GM23338 (cell line): ENCODE measurements at regions not wholly inside any gene's neighbourhood (a gene's known extent, or its start where the extent isn't known, plus 50 kb on each side); places are given as distances from the start of the nearest gene placed in this dataset.

Experiments used
- ATAC-seq: fragments of 200-7000 bp; cut with Tn5 transposase; 3 replicates; pipeline ENCODE4 v1.9.1; 2020
- DNase-seq: peaks from one replicate; pipeline ENCODE4 v3.0.0-alpha.2; 2015; ENCODE audit warnings: low spot score
- H2AFZ ChIP-seq: fragments of 200-600 bp; sonication (generic); 2 replicates; pipeline ENCODE4 v1.8.0; 2016; ENCODE audit warnings: antibody characterized with exemption, mild to moderate bottlenecking, moderate library complexity
- H3F3A ChIP-seq: fragments of 200-600 bp; sonication (generic); replicated peaks from 2 replicates; pipeline ENCODE4 v1.8.0; 2017; ENCODE audit warnings: antibody characterized with exemption, mixed run types, low read depth
- H3K27ac ChIP-seq: fragments of 200-600 bp; sonication (generic); 2 replicates; pipeline ENCODE4 v1.6.1; 2016; ENCODE audit warnings: low read depth
- H3K27me3 ChIP-seq: fragments of 200-600 bp; sonication (generic); 2 replicates; pipeline ENCODE4 v1.8.0; 2016; ENCODE audit warnings: mild to moderate bottlenecking, mixed run types, moderate library complexity; ENCODE audit not compliant: insufficient read depth
- H3K36me3 ChIP-seq: fragments of 200-600 bp; sonication (generic); 2 replicates; pipeline ENCODE4 v1.8.0; 2016; ENCODE audit warnings: mild to moderate bottlenecking; ENCODE audit not compliant: insufficient read depth
- H3K4me1 ChIP-seq: fragments of 200-600 bp; sonication (generic); 2 replicates; pipeline ENCODE4 v1.8.0; 2016; ENCODE audit warnings: mild to moderate bottlenecking, moderate library complexity; ENCODE audit not compliant: insufficient read depth
- H3K4me2 ChIP-seq: fragments of 200-600 bp; sonication (generic); 2 replicates; pipeline ENCODE4 v1.7.1; 2017; ENCODE audit warnings: mixed run types
- H3K4me3 ChIP-seq: fragments of 200-600 bp; sonication (generic); 2 replicates; pipeline ENCODE4 v1.6.1; 2016; ENCODE audit warnings: mixed run types
- H3K79me2 ChIP-seq: fragments of 200-600 bp; sonication (generic); replicated peaks from 2 replicates; pipeline ENCODE4 v1.8.0; 2017; ENCODE audit warnings: mild to moderate bottlenecking; ENCODE audit not compliant: insufficient read depth
- H3K9me2 ChIP-seq: fragments of 200-600 bp; sonication (generic); 2 replicates; pipeline ENCODE4 v1.8.0; 2017; ENCODE audit not compliant: insufficient read depth
- H4K20me1 ChIP-seq: fragments of 200-600 bp; sonication (generic); replicated peaks from 2 replicates; pipeline ENCODE4 v1.8.0; 2017; ENCODE audit warnings: mild to moderate bottlenecking; ENCODE audit not compliant: insufficient read depth
- H3K27ac Mint-ChIP-seq: 2 replicates; pipeline ENCODE4 v1.8.0; 2020; ENCODE audit warnings: inconsistent platforms, mild to moderate bottlenecking, moderate library complexity, mixed read lengths
- H3K27me3 Mint-ChIP-seq: 3 replicates; pipeline ENCODE4 v1.8.0; 2022; ENCODE audit warnings: low read depth, mild to moderate bottlenecking, moderate library complexity, mixed read lengths, inconsistent platforms; ENCODE audit not compliant: insufficient read depth, poor library complexity
- H3K36me3 Mint-ChIP-seq: 3 replicates; pipeline ENCODE4 v1.8.0; 2021; ENCODE audit warnings: low read depth, mild to moderate bottlenecking, inconsistent platforms, moderate library complexity, mixed read lengths
- H3K4me1 Mint-ChIP-seq: 3 replicates; pipeline ENCODE4 v1.8.0; 2020; ENCODE audit warnings: mild to moderate bottlenecking, inconsistent platforms, mixed read lengths
- H3K4me3 Mint-ChIP-seq: 3 replicates; pipeline ENCODE4 v1.8.0; 2021; ENCODE audit warnings: moderate library complexity, mild to moderate bottlenecking, inconsistent platforms, mixed read lengths
- H3K9me3 Mint-ChIP-seq: 3 replicates; pipeline ENCODE4 v1.8.0; 2020; ENCODE audit warnings: moderate library complexity, mild to moderate bottlenecking, inconsistent platforms, mixed read lengths
- CREB1 ChIP-seq: fragments of 250-450 bp; sonication (Bioruptor Pico); IDR thresholded peaks from 2 replicates; pipeline ENCODE4 v1.5.0; 2020; ENCODE audit warnings: low read depth, mild to moderate bottlenecking, moderate library complexity
- JUNB ChIP-seq: IDR thresholded peaks from one replicate; pipeline ENCODE4 v1.6.1; 2016; ENCODE audit warnings: antibody characterized with exemption; ENCODE audit not compliant: unreplicated experiment
- NANOG ChIP-seq: IDR thresholded peaks from 2 replicates; pipeline ENCODE4 v1.6.1; 2016; ENCODE audit warnings: antibody characterized with exemption, borderline replicate concordance
- ZNF114 ChIP-seq: fragments of 250-450 bp; sonication (Bioruptor Pico); IDR thresholded peaks from 2 replicates; pipeline ENCODE4 v1.5.0; 2020; ENCODE audit warnings: mild to moderate bottlenecking, moderate library complexity
- ZNF331 ChIP-seq: fragments of 250-450 bp; sonication (Bioruptor Pico); IDR thresholded peaks from 2 replicates; pipeline ENCODE4 v1.5.0; 2020; ENCODE audit warnings: low read depth, mild to moderate bottlenecking, moderate library complexity
- TF ChIP-seq, protein P1 (sequence below): fragments of 250-450 bp; sonication (Bioruptor Pico); IDR thresholded peaks from 2 replicates; pipeline ENCODE4 v1.5.0; 2020; ENCODE audit warnings: mild to moderate bottlenecking, moderate library complexity
- TF ChIP-seq, protein P2 (sequence below): IDR thresholded peaks from one replicate; pipeline ENCODE4 v1.6.1; 2018; ENCODE audit warnings: antibody characterized with exemption; ENCODE audit not compliant: unreplicated experiment

DNA sequence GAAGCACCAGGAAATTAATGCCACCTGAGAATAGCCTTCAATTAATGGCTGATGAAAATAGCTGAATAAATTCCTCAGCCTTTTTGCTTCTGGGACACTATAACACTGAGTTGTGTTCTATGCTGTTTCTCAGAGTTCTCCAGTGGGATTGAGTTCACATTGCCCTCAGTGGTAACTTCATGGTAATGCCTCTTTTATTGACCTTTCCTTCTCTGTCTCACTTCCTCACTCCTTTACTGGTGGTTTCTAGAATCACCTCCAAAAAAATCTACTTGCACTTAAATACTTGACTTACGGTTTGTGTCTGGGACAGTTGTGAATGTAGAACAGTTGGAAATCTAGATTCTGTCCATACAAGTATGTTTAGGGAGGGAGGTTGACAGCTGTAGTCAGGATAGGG, 293.7 kb downstream of the PPP1R2C start (continued):
- TF ChIP-seq, protein P1, sequence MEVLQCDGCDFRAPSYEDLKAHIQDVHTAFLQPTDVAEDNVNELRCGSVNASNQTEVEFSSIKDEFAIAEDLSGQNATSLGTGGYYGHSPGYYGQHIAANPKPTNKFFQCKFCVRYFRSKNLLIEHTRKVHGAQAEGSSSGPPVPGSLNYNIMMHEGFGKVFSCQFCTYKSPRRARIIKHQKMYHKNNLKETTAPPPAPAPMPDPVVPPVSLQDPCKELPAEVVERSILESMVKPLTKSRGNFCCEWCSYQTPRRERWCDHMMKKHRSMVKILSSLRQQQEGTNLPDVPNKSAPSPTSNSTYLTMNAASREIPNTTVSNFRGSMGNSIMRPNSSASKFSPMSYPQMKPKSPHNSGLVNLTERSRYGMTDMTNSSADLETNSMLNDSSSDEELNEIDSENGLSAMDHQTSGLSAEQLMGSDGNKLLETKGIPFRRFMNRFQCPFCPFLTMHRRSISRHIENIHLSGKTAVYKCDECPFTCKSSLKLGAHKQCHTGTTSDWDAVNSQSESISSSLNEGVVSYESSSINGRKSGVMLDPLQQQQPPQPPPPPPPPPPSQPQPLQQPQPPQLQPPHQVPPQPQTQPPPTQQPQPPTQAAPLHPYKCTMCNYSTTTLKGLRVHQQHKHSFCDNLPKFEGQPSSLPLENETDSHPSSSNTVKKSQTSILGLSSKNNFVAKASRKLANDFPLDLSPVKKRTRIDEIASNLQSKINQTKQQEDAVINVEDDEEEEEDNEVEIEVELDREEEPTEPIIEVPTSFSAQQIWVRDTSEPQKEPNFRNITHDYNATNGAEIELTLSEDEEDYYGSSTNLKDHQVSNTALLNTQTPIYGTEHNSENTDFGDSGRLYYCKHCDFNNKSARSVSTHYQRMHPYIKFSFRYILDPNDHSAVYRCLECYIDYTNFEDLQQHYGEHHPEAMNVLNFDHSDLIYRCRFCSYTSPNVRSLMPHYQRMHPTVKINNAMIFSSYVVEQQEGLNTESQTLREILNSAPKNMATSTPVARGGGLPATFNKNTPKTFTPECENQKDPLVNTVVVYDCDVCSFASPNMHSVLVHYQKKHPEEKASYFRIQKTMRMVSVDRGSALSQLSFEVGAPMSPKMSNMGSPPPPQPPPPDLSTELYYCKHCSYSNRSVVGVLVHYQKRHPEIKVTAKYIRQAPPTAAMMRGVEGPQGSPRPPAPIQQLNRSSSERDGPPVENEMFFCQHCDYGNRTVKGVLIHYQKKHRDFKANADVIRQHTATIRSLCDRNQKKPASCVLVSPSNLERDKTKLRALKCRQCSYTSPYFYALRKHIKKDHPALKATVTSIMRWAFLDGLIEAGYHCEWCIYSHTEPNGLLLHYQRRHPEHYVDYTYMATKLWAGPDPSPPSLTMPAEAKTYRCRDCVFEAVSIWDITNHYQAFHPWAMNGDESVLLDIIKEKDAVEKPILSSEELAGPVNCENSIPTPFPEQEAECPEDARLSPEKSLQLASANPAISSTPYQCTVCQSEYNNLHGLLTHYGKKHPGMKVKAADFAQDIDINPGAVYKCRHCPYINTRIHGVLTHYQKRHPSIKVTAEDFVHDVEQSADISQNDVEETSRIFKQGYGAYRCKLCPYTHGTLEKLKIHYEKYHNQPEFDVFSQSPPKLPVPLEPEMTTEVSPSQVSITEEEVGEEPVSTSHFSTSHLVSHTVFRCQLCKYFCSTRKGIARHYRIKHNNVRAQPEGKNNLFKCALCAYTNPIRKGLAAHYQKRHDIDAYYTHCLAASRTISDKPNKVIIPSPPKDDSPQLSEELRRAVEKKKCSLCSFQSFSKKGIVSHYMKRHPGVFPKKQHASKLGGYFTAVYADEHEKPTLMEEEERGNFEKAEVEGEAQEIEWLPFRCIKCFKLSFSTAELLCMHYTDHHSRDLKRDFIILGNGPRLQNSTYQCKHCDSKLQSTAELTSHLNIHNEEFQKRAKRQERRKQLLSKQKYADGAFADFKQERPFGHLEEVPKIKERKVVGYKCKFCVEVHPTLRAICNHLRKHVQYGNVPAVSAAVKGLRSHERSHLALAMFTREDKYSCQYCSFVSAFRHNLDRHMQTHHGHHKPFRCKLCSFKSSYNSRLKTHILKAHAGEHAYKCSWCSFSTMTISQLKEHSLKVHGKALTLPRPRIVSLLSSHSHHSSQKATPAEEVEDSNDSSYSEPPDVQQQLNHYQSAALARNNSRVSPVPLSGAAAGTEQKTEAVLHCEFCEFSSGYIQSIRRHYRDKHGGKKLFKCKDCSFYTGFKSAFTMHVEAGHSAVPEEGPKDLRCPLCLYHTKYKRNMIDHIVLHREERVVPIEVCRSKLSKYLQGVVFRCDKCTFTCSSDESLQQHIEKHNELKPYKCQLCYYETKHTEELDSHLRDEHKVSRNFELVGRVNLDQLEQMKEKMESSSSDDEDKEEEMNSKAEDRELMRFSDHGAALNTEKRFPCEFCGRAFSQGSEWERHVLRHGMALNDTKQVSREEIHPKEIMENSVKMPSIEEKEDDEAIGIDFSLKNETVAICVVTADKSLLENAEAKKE (CRISPR knock-in tag), result no peak
- no peak for TF ChIP-seq ZNF331 (CRISPR knock-in tag)

DNA sequence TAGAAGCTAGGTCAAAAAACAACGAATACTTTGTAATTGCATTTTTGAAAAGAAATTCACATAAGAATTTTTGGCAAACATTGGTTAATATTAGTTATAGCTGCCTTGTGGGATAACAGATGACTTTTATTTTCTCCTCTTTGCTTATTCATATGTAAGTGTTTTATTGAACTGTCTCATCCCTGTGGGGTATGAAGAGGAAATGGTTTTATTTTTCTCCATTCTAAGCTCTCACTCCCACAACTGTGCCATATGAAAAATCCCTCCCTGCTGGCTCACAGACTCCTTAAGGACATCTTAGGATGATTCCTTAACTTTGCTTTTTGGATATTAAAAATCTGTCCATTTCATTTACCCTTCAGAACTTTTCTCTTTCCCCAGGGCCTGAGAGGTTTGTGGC, 300.6 kb downstream of the PPP1R2C start:
- peaks cover 9% of the 10 kb centered on the region; the same call in 2 of the 3 replicates for H3K36me3 Mint-ChIP-seq
- no peaks in the 10 kb centered on the region for H3K4me1 Mint-ChIP-seq
- no peak overlapping the region for H2AFZ ChIP-seq
- peaks cover 16% of the 10 kb centered on the region for H3K9me3 Mint-ChIP-seq
- H3K27me3 Mint-ChIP-seq, result peaks cover 2% of the 10 kb centered on the region
- H3K4me1 ChIP-seq, result no peaks in the 10 kb centered on the region
- H3K79me2 ChIP-seq, result no peaks in the 10 kb centered on the region
- H3K4me2 ChIP-seq, result no peak overlapping the region
- no peaks in the 10 kb centered on the region for H3F3A ChIP-seq
- no peaks in the 10 kb centered on the region for H3K27me3 ChIP-seq
- H3K4me3 ChIP-seq, result no peak overlapping the region
- H3K9me2 ChIP-seq, result no peaks in the 10 kb centered on the region
- H3K36me3 ChIP-seq, result no peaks in the 10 kb centered on the region
- H3K27ac ChIP-seq, result no peak overlapping the region
- H3K27ac Mint-ChIP-seq, result no peak overlapping the region
- ATAC-seq, result no peak
- no peaks in the 10 kb centered on the region for H4K20me1 ChIP-seq
- no peak overlapping the region for H3K4me3 Mint-ChIP-seq
- DNase-seq, result no peak
- TF ChIP-seq, protein P2, sequence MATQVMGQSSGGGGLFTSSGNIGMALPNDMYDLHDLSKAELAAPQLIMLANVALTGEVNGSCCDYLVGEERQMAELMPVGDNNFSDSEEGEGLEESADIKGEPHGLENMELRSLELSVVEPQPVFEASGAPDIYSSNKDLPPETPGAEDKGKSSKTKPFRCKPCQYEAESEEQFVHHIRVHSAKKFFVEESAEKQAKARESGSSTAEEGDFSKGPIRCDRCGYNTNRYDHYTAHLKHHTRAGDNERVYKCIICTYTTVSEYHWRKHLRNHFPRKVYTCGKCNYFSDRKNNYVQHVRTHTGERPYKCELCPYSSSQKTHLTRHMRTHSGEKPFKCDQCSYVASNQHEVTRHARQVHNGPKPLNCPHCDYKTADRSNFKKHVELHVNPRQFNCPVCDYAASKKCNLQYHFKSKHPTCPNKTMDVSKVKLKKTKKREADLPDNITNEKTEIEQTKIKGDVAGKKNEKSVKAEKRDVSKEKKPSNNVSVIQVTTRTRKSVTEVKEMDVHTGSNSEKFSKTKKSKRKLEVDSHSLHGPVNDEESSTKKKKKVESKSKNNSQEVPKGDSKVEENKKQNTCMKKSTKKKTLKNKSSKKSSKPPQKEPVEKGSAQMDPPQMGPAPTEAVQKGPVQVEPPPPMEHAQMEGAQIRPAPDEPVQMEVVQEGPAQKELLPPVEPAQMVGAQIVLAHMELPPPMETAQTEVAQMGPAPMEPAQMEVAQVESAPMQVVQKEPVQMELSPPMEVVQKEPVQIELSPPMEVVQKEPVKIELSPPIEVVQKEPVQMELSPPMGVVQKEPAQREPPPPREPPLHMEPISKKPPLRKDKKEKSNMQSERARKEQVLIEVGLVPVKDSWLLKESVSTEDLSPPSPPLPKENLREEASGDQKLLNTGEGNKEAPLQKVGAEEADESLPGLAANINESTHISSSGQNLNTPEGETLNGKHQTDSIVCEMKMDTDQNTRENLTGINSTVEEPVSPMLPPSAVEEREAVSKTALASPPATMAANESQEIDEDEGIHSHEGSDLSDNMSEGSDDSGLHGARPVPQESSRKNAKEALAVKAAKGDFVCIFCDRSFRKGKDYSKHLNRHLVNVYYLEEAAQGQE, result no peak
- TF ChIP-seq JUNB (no peak), NANOG (no peak), CREB1 (CRISPR knock-in tag) (no peak), ZNF114 (CRISPR knock-in tag) (no peak)
- TF ChIP-seq, protein P1 (CRISPR knock-in tag), result no peak
